Cardiac fibroblast (primary cell): ENCODE measurements at regions not wholly inside any gene's neighbourhood (a gene's known extent, or its start where the extent isn't known, plus 50 kb on each side); places are given as distances from the start of the nearest gene placed in this dataset.

ENCODE experiments used
- DNase-seq, 2 donors: peaks; one replicate each; pipeline versions ENCODE4 v3.0.0 to v3.0.0-alpha.2; 2010; ENCODE audit warnings: low read depth in 2 of 2
- H3K4me3 ChIP-seq, 2 donors: replicated peaks in 1 of 2; 1 replicate in 1 of 2; 2 replicates in 1 of 2; pipeline ENCODE4 v1.5.1; 2011; ENCODE audit warnings: low read depth in 2 of 2, low read length in 2 of 2, mild to moderate bottlenecking in 2 of 2, moderate library complexity in 1 of 2
- TF ChIP-seq, protein P1 (sequence below): IDR thresholded peaks from one replicate; pipeline ENCODE4 v1.5.1; 2011; ENCODE audit warnings: low read depth, mild to moderate bottlenecking, low read length, inconsistent platforms

DNA sequence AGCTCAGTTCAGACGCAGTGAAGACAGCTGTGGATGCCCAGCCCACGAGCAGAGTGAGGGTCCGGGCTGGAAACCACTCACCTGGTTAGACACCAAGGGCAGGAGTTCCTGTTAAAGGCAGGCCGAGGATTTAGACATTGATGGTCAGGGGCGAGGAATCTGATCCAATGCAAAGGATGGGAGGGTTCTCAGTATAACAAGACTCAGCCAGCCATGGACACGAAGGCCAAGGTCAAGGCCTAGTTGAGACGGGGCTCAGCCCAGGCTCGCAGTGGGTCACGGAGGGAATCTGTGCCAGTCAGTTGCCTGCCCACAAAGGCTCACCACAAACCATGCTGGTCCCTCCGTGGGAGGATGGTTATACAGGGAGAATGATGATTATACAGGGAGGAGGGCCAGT lies 63.3 kb upstream of the FCN1 start:
- TF ChIP-seq, protein P1, sequence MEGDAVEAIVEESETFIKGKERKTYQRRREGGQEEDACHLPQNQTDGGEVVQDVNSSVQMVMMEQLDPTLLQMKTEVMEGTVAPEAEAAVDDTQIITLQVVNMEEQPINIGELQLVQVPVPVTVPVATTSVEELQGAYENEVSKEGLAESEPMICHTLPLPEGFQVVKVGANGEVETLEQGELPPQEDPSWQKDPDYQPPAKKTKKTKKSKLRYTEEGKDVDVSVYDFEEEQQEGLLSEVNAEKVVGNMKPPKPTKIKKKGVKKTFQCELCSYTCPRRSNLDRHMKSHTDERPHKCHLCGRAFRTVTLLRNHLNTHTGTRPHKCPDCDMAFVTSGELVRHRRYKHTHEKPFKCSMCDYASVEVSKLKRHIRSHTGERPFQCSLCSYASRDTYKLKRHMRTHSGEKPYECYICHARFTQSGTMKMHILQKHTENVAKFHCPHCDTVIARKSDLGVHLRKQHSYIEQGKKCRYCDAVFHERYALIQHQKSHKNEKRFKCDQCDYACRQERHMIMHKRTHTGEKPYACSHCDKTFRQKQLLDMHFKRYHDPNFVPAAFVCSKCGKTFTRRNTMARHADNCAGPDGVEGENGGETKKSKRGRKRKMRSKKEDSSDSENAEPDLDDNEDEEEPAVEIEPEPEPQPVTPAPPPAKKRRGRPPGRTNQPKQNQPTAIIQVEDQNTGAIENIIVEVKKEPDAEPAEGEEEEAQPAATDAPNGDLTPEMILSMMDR, result no peak
- no peak overlapping the region for H3K4me3 ChIP-seq
- no peak for DNase-seq

DNA sequence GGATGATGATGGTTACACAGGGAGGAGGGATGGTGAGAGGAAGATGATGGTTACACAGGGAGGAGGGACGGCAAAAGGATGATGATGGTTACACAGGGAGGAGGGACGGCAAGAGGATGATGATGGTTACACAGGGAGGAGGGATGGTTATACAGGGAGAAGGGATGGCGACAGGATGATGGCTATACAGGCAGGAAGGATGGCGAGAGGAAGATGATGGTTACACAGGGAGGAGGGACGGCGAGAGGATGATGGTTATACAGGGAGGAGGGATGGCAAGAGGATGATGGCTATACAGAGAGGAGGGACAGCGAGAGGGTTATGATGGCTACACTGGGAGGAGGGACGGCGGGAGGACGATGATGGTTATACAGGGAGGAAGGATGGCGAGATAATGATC lies 64.1 kb upstream of the FCN1 start:
- no peak overlapping the region for H3K4me3 ChIP-seq
- TF ChIP-seq, protein P1, result no peak
- no peak for DNase-seq

DNA sequence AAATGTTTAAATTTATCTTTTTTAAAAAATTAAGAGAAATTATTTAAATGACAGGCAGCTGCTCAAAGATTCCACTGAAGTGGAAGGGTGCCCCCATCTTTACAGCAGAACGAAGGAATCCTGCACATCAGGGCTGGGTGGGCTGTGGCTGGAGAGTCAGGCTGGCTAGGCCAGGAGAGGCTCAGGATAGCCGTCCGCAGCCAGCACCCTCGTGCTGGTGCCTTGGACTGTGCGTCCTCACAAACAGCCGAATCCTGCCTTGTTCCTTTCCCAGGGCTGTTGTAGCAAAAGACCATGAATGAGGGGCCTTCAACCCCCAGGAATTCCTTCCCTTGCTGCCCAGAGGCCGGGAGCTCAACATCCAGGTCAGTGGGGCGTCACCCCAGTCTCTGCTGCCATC lies 64.6 kb upstream of the FCN1 start:
- no peak for DNase-seq
- TF ChIP-seq, protein P1, result no peak
- no peak overlapping the region for H3K4me3 ChIP-seq

DNA sequence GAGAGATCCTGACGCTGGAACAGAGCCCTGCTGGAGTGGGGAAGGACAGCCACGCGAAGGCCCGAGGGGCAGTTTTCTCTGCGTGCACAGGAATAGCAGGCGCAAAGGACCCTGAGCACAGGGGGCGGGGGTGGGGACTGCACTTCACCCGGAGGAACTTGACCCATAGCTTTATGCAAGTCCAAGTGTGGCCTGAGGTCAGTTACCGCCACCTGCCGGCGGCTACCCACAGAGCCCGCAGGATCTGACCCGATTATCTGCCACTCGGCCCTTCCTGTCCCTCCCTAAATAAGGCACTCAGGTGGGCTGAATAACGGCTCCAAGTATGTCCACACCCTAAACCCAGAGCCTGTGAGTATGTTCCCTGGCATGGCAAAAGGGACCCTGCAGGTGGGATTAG lies 65.4 kb upstream of the FCN1 start:
- no peak overlapping the region for H3K4me3 ChIP-seq
- TF ChIP-seq, protein P1, result peak; percentile 38
- DNase-seq, result peak in 1 of 2 donors; percentile 14

DNA sequence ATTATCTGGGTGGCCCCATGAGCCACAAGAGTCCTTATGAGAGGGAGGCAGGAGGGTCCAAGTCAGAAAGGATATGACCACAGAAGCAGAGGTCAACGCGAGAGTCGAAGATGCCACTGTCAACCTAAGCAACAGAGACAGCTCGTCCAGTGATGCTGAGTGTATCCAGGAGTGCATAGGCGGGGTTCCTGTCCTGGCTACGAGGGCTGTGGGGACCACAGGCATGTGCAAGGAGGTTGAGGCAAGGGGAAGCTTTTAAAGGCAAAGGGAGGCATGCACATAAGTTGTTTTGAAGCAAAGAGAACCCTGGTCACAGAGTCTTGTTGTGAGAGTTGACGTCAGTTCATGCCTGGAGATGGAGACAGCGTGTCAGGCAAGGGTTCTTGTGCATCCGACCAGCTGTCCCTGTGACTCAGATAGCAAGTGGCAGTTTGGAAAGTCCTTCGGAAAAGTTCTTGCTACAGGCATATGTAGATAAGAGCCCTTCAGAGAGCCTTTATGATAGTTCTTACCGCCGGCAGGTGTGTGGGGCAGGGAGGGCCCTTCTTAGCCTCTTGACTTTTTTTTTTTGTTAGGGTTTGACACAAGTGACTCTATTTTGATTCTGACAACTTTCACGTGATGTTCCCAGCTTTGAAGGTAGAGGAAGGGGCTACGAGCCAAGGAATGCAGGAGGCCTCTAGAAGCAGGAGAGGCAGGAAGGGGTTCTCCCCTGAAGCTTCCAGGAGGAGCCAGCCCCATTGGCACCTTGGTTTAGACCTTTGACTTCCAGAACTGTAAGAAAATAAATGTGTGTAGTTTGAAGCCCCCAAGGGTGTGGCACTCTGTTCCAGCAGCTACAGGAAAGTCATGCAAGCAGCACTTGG lies 66.0 kb upstream of the FCN1 start:
- TF ChIP-seq, protein P1, result no peak
- no peak for DNase-seq
- H3K4me3 ChIP-seq, result no peak overlapping the region

DNA sequence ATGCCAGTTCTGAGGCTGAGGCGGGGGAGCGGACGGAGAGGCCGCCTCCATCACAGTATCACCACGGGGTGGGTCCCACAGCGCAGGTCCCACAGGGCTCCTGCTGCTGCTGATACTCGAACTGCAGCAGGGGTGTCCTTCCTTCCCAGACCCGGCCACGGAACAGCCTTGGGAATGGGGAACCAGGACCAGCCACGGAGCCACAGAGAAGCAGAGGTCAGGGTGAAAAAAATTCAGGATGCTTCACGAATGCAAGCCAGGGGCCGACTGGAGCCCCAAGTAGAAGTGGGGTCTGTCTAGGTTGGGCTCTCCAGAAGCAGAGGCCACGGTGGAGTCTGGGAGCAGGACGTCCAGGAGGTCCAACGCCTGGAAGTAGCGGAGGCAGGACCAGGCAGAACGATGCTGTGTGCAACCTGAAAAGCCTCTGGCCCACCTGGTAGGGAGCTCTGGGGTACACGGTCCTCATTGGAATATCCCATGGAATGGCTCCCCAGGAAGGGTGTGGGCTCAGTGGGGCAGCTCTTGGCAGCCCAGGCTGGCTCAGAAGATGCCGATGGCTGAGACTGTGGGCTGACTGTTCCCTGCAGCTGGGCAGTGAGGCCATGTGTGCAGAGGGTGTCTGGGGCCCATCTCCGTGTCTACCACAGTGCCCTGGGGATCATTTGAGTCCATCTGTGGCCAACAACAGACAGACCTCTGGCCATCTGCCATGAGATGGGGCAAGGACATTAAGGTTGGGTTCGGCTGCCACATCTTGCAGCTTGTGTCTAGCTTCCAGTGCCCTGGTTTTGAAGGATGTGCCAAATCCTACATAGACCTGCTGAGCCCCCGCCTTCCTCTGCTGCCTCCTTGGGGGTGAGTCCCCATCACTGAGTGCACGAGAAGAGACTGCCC lies 66.9 kb upstream of the FCN1 start:
- H3K4me3 ChIP-seq, result no peak overlapping the region
- no peak for DNase-seq
- TF ChIP-seq, protein P1, result no peak
